Left lung (tissue), 4 donors: ENCODE measurements at regions not wholly inside any gene's neighbourhood (a gene's known extent, or its start where the extent isn't known, plus 50 kb on each side); places are given as distances from the start of the nearest gene placed in this dataset.

Experiments
- ATAC-seq: fragments of 200-7000 bp; cut with Tn5 transposase; one replicate; pipeline ENCODE4 v1.9.1; 2020; ENCODE audit warnings: moderate library complexity
- DNase-seq, 4 donors: peaks; one replicate each; pipeline ENCODE4 v3.0.0-alpha.2; 2013 to 2020
- H3K27ac ChIP-seq, 2 donors: fragments of 200-600 bp; sonication (generic) in 1 of 2; one replicate each; pipeline versions ENCODE4 v1.5.0 to v1.8.0; 2020 to 2021
- H3K27me3 ChIP-seq, 2 donors: fragments of 200-600 bp; sonication (generic) in 1 of 2; one replicate each; pipeline versions ENCODE4 v1.5.0 to v1.8.0; 2020 to 2021
- H3K36me3 ChIP-seq, 2 donors: fragments of 200-600 bp; sonication (generic) in 1 of 2; one replicate each; pipeline versions ENCODE4 v1.5.0 to v1.8.0; 2020 to 2021
- H3K4me1 ChIP-seq, 2 donors: fragments of 200-600 bp; one replicate each; pipeline ENCODE4 v1.8.0; 2021
- H3K4me3 ChIP-seq, 2 donors: fragments of 200-600 bp; sonication (generic) in 1 of 2; one replicate each; pipeline versions ENCODE4 v1.5.0 to v1.8.0; 2020 to 2021; ENCODE audit warnings: mild to moderate bottlenecking in 1 of 2
- H3K9me3 ChIP-seq, 2 donors: fragments of 200-600 bp; sonication (generic) in 1 of 2; one replicate each; pipeline versions ENCODE4 v1.5.0 to v1.8.0; 2020 to 2021
- intact Hi-C, 2 donors: fragments of 100-400 bp; cut with DNase I; formaldehyde crosslinking; loops; one replicate each; pipeline versions ENCODE4 v1.11.2 to v1.14.2; 2022
- TF ChIP-seq, protein P1 (sequence below), 2 donors: fragments of 200-600 bp; sonication (generic) in 1 of 2; IDR thresholded peaks; one replicate each; pipeline versions ENCODE4 v1.5.0 to v1.8.0; 2021; ENCODE audit warnings: antibody characterized with exemption in 2 of 2
- donor health status: DM: no; HTN: yes; CAD: no.
- donor health status: DM: no; HTN: no; CAD: no.

DNA sequence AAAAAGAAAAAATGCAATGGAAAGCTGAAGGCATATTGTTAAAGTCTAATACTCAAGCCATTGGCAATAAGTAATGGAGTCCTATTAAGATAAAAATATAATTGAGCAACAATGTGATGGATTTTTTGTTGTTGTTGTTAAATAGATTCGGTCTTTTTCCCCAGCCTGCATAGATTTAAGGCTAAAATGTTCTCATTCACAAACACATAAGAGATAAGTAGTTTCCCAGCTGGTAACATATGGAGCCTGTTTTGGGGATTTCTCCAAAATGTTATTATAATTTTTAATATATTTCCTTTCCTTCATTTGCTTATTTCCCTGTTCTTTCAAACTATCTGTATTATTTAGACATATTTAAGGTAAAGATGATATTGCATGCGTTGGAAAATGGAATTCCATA lies 1149.1 kb upstream of the PRR20A start:
- TF ChIP-seq, protein P1, sequence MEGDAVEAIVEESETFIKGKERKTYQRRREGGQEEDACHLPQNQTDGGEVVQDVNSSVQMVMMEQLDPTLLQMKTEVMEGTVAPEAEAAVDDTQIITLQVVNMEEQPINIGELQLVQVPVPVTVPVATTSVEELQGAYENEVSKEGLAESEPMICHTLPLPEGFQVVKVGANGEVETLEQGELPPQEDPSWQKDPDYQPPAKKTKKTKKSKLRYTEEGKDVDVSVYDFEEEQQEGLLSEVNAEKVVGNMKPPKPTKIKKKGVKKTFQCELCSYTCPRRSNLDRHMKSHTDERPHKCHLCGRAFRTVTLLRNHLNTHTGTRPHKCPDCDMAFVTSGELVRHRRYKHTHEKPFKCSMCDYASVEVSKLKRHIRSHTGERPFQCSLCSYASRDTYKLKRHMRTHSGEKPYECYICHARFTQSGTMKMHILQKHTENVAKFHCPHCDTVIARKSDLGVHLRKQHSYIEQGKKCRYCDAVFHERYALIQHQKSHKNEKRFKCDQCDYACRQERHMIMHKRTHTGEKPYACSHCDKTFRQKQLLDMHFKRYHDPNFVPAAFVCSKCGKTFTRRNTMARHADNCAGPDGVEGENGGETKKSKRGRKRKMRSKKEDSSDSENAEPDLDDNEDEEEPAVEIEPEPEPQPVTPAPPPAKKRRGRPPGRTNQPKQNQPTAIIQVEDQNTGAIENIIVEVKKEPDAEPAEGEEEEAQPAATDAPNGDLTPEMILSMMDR (IDR thresholded peaks at IDR 0.05), result no peak
- Histone ChIP-seq H3K4me1 (no peaks in the 10 kb centered on the region), H3K4me3 (no peak overlapping the region), H3K9me3 (peaks cover 0 to 12% of the 10 kb centered on the region in 2 donors), H3K27me3 (no peaks in the 10 kb centered on the region), H3K27ac (no peak overlapping the region), H3K36me3 (no peaks in the 10 kb centered on the region)
- ATAC-seq, result no peak
- intact Hi-C loops, result no loop called here
- peak in 2 of 4 donors; percentile 41 to 54 for DNase-seq

- H3K9me3 ChIP-seq, result peaks cover 0 to 9% of the 10 kb centered on the region in 2 donors
- H3K27me3 ChIP-seq, result no peaks in the 10 kb centered on the region
- no peaks in the 10 kb centered on the region for H3K4me1 ChIP-seq
- intact Hi-C loops, result no loop called here
- TF ChIP-seq, protein P1 (IDR thresholded peaks at IDR 0.05), result no peak
- H3K27ac ChIP-seq, result no peak overlapping the region
- H3K4me3 ChIP-seq, result no peak overlapping the region
- no peak for ATAC-seq
- DNase-seq, result peak in 2 of 4 donors; percentile 19 to 24
- H3K36me3 ChIP-seq, result no peaks in the 10 kb centered on the region
These were observed 1148.6 kb upstream of the PRR20A start for GRCh38 chr13:55992145-55992544.

- Histone ChIP-seq H3K9me3 (peaks cover 0 to 12% of the 10 kb centered on the region in 2 donors), H3K4me3 (no peak overlapping the region), H3K27ac (no peak overlapping the region), H3K36me3 (no peaks in the 10 kb centered on the region), H3K4me1 (no peaks in the 10 kb centered on the region), H3K27me3 (no peaks in the 10 kb centered on the region)
- intact Hi-C loops, result no loop called here
- DNase-seq, result no peak
- no peak for ATAC-seq
- TF ChIP-seq, protein P1 (IDR thresholded peaks at IDR 0.05), result no peak
These were observed 1141.0 kb upstream of the PRR20A start for GRCh38 chr13:55999709-56000108.

- Histone ChIP-seq H3K27me3 (no peaks in the 10 kb centered on the region), H3K4me3 (no peak overlapping the region), H3K9me3 (no peaks in the 10 kb centered on the region), H3K4me1 (no peaks in the 10 kb centered on the region), H3K27ac (no peak overlapping the region), H3K36me3 (no peaks in the 10 kb centered on the region)
- ATAC-seq, result no peak
- TF ChIP-seq, protein P1 (IDR thresholded peaks at IDR 0.05), result no peak
- DNase-seq, result no peak
- intact Hi-C loops, result no loop called here
These were observed 1131.3 kb upstream of the PRR20A start for GRCh38 chr13:56009418-56009817.

GRCh38 chr13:56012644-56013043 lies 1128.1 kb upstream of the PRR20A start:
- no peak overlapping the region for H3K27ac ChIP-seq
- TF ChIP-seq, protein P1 (IDR thresholded peaks at IDR 0.05), result no peak
- DNase-seq, result no peak
- H3K27me3 ChIP-seq, result no peaks in the 10 kb centered on the region
- intact Hi-C loops, result no loop called here
- H3K4me3 ChIP-seq, result no peak overlapping the region
- no peaks in the 10 kb centered on the region for H3K4me1 ChIP-seq
- no peaks in the 10 kb centered on the region for H3K9me3 ChIP-seq
- no peaks in the 10 kb centered on the region for H3K36me3 ChIP-seq
- ATAC-seq, result no peak
